ENCODE measurements at regions not wholly inside any gene's neighbourhood (a gene's known extent, or its start where the extent isn't known, plus 50 kb on each side); places are given as distances from the start of the nearest gene placed in this dataset.

- TF ChIP-seq ZZZ3 (CRISPR knock-in tag; IDR thresholded peaks at IDR 0.05; ENCODE audit: borderline replicate concordance) (no peak), SP2 (CRISPR knock-in tag; IDR thresholded peaks at IDR 0.05) (no peak), HNF4G (IDR thresholded peaks at IDR 0.05; ENCODE audit: borderline replicate concordance, low read depth, low read length) (no peak), HNF4G (CRISPR knock-in tag; IDR thresholded peaks at IDR 0.05; ENCODE audit: borderline replicate concordance, low read depth) (no peak), ZFP91 (CRISPR knock-in tag; IDR thresholded peaks at IDR 0.05; ENCODE audit: borderline replicate concordance) (no peak), POLR2A (IDR thresholded peaks at IDR 0.05; ENCODE audit: insufficient read depth in 1 of 2, low read depth in 2 of 2, low read length in 2 of 2) (no peak), ATRX (CRISPR knock-in tag; IDR thresholded peaks at IDR 0.05; ENCODE audit: borderline replicate concordance) (no peak), EP300 (IDR thresholded peaks at IDR 0.05; ENCODE audit: low read depth in 2 of 2, low read length in 2 of 2) (no peak), EP300 (CRISPR knock-in tag; IDR thresholded peaks at IDR 0.05; ENCODE audit: borderline replicate concordance) (no peak)
- TF ChIP-seq, protein P1, sequence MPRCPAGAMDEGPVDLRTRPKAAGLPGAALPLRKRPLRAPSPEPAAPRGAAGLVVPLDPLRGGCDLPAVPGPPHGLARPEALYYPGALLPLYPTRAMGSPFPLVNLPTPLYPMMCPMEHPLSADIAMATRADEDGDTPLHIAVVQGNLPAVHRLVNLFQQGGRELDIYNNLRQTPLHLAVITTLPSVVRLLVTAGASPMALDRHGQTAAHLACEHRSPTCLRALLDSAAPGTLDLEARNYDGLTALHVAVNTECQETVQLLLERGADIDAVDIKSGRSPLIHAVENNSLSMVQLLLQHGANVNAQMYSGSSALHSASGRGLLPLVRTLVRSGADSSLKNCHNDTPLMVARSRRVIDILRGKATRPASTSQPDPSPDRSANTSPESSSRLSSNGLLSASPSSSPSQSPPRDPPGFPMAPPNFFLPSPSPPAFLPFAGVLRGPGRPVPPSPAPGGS (CRISPR knock-in tag; IDR thresholded peaks at IDR 0.05): no peak
These were observed 97.0 kb upstream of the CHODL start for GRCh38 chr21:18147678-18148077.

All from HepG2 (cell line).